SK-N-MC (cell line): ENCODE measurements at regions not wholly inside any gene's neighbourhood (a gene's known extent, or its start where the extent isn't known, plus 50 kb on each side); places are given as distances from the start of the nearest gene placed in this dataset.

Experiments
- DNase-seq: peaks from one replicate; pipeline ENCODE4 v3.0.0-alpha.2; 2011; ENCODE audit warnings: low read depth, low spot score
- H3K27ac ChIP-seq: fragments of 200-600 bp; sonication (generic); 2 replicates; pipeline ENCODE4 v1.5.1; 2016; ENCODE audit warnings: mixed run types
- H3K36me3 ChIP-seq: fragments of 200-600 bp; sonication (generic); 2 replicates; pipeline ENCODE4 v1.6.1; 2017; ENCODE audit warnings: antibody characterized with exemption, low read length, mixed read lengths; ENCODE audit not compliant: insufficient read depth
- H3K4me3 ChIP-seq: fragments of 200-600 bp; sonication (generic); 2 replicates; pipeline ENCODE4 v1.5.1; 2016
- H3K9ac ChIP-seq: fragments of 200-600 bp; sonication (generic); 2 replicates; pipeline ENCODE4 v1.8.0; 2017; ENCODE audit warnings: mixed run types, mixed read lengths; ENCODE audit not compliant: insufficient read length
- H3K9me3 ChIP-seq: fragments of 200-600 bp; sonication (generic); 2 replicates; pipeline ENCODE4 v1.6.1; 2017; ENCODE audit warnings: low read depth, mild to moderate bottlenecking, antibody characterized with exemption, low read length, moderate library complexity, mixed read lengths
- EZH2 ChIP-seq: fragments of 200-600 bp; sonication (generic); IDR thresholded peaks from one replicate; pipeline ENCODE4 v1.6.1; 2017; ENCODE audit warnings: antibody characterized with exemption
- FOXP2 ChIP-seq: optimal IDR thresholded peaks from 2 replicates; pipeline ENCODE3; 2011; ENCODE audit warnings: mild to moderate bottlenecking, moderate library complexity; ENCODE audit not compliant: insufficient read depth; ENCODE audit errors: extremely low read length, control extremely low read depth
- POLR2AphosphoS5 ChIP-seq: IDR thresholded peaks from 2 replicates; pipeline ENCODE4 v1.6.1; 2012; ENCODE audit warnings: mild to moderate bottlenecking, low read depth, low read length, borderline replicate concordance

DNA sequence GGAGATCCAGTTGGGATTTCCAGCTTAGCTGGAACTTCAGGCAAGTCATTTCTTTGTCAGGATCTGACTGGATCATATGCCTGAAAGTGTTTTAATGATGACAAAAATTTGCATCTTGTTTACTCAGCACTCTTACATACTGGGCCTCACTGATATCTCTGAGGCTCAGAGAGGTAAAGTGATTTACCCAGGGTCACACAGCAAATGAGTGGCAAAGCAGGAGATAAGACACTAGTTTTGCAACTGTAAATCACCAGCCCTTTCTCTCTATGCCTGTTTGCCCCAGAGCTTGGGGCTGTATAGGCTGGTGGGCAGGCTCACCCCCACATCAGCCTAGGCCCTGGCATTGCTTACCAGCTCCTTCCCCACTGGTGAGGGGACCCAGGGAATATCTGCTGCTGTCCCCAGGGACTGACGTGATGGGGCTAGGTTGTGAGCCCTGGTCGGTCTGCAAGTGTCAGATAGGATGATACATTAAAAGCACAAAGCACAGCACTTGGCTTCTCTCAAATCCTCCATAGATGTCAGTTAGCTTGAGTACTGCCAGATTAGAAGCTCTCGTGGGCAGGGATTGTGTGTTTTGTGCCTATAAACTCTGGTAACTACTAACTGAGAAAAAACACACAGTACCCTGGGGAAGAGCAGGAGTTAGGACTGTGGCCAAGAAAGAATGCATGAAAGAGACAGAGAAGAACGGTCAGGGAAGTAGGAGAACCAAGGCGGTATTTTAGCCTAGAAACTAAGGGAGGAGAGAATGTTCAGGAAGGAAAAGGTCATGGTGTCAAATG, 165.4 kb downstream of the COPRS start:
- no peak overlapping the region for H3K4me3 ChIP-seq
- H3K9ac ChIP-seq = no peak overlapping the region
- no peaks in the 10 kb centered on the region for H3K36me3 ChIP-seq
- no peaks in the 10 kb centered on the region for H3K9me3 ChIP-seq
- DNase-seq = no peak
- TF ChIP-seq EZH2 = no peak
- TF ChIP-seq POLR2AphosphoS5 = no peak
- H3K27ac ChIP-seq = no peak overlapping the region

- no peak overlapping the region for H3K27ac ChIP-seq
- DNase-seq = no peak
- H3K36me3 ChIP-seq = no peaks in the 10 kb centered on the region
- no peaks in the 10 kb centered on the region for H3K9me3 ChIP-seq
- H3K9ac ChIP-seq = no peak overlapping the region
- no peak overlapping the region for H3K4me3 ChIP-seq
- TF ChIP-seq EZH2 = no peak
- no peak for TF ChIP-seq POLR2AphosphoS5
- TF ChIP-seq FOXP2 = no peak
Measured at GRCh38 chr17:31692632-31693031, 166.4 kb downstream of the COPRS start.

DNA sequence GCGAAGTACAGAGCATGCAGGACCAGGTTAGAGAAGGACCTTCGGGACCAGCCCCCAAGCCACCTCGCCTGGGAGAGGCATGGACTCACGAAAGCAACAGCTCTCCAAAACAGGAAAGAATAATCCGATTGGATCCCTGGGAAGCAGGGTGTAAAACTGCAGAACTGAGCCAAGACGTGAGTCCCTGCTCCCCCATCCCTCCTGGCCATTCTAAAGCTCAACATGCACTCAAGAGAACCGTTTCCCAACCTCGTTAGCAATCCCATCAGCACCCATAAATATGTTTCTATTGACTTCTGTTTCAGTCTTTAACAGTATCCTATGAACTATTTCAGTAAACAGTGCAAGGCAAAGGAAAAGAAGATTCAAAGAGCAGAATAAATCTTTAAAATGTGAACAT, 167.0 kb downstream of the COPRS start:
- no peak for DNase-seq
- Histone ChIP-seq H3K27ac (no peak overlapping the region), H3K9me3 (no peaks in the 10 kb centered on the region), H3K9ac (no peak overlapping the region), H3K36me3 (no peaks in the 10 kb centered on the region), H3K4me3 (no peak overlapping the region)
- TF ChIP-seq POLR2AphosphoS5 = no peak
- no peak for TF ChIP-seq EZH2
- no peak for TF ChIP-seq FOXP2

- TF ChIP-seq POLR2AphosphoS5 (no peak), FOXP2 (no peak), EZH2 (no peak)
- no peak for DNase-seq
- Histone ChIP-seq H3K27ac (no peak overlapping the region), H3K36me3 (no peaks in the 10 kb centered on the region), H3K9ac (no peak overlapping the region), H3K4me3 (no peak overlapping the region), H3K9me3 (no peaks in the 10 kb centered on the region)
Measured at GRCh38 chr17:31691251-31691905, 167.7 kb downstream of the COPRS start.

DNA sequence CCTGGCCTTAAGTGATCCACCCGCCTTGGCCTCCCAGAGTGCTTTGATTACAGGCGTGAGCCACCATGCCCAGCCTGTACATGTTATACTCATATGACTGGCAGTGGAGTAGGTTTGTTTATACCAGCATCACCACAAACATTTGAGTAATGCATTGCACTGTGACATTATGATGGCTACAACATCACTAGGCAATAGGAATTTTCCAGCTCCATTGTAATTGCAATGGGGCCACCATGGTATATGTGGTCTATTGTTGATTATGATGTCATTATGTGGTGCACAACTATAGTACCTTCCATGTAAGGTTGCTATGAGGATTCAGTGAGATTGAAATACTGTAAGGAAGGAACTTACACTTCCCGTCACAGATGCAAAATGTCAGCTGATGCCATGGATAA, 168.9 kb downstream of the COPRS start:
- Histone ChIP-seq H3K9ac (no peak overlapping the region), H3K4me3 (no peak overlapping the region), H3K27ac (no peak overlapping the region), H3K36me3 (no peaks in the 10 kb centered on the region), H3K9me3 (no peaks in the 10 kb centered on the region)
- TF ChIP-seq POLR2AphosphoS5 (no peak), FOXP2 (no peak), EZH2 (no peak)
- DNase-seq = no peak

GRCh38 chr17:31688701-31689100, 170.3 kb downstream of the COPRS start:
- no peak overlapping the region for H3K4me3 ChIP-seq
- no peaks in the 10 kb centered on the region for H3K36me3 ChIP-seq
- no peak for DNase-seq
- TF ChIP-seq FOXP2 = no peak
- H3K9ac ChIP-seq = no peak overlapping the region
- no peak overlapping the region for H3K27ac ChIP-seq
- H3K9me3 ChIP-seq = no peaks in the 10 kb centered on the region

DNA sequence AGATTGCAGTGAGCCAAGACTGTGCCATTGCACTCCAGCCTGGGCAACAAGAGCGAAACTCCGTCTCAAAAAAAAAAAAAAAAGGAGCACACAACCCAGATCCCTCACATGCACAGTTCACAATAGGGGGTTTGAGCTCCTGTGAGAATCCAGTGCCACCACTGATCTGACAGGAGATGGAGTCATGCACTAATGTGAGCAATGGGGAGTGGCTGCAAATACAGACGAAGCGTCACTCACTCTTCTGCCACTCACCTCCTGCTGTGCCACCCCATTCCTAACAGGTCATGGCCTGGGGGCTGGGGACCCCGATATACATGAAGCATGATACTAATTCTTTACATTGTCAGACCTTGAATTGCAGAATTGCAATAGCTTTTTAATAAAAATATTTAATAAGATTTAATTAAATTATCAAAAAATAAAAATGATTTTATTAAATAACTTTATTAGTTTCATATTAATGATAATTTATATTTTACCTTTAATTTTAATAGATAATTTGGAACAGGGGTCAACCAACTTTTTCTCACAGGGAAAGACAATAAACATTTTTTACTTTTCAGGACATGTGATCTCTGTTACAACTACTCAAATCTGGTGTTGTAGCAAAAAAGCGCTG, 171.4 kb downstream of the COPRS start:
- H3K4me3 ChIP-seq = no peak overlapping the region
- H3K9ac ChIP-seq = no peak overlapping the region
- DNase-seq = no peak
- H3K27ac ChIP-seq = no peak overlapping the region
- H3K36me3 ChIP-seq = no peaks in the 10 kb centered on the region
- TF ChIP-seq EZH2 (no peak), FOXP2 (no peak), POLR2AphosphoS5 (no peak)
- H3K9me3 ChIP-seq = no peaks in the 10 kb centered on the region

- H3K27ac ChIP-seq = no peak overlapping the region
- no peaks in the 10 kb centered on the region for H3K36me3 ChIP-seq
- H3K4me3 ChIP-seq = no peak overlapping the region
- no peak overlapping the region for H3K9ac ChIP-seq
- TF ChIP-seq FOXP2 = no peak
- no peak for TF ChIP-seq EZH2
- no peak for TF ChIP-seq POLR2AphosphoS5
- no peaks in the 10 kb centered on the region for H3K9me3 ChIP-seq
- no peak for DNase-seq
Measured at GRCh38 chr17:31686495-31686894, 172.5 kb downstream of the COPRS start.
